NB4 (cell line): ENCODE measurements at regions not wholly inside any gene's neighbourhood (a gene's known extent, or its start where the extent isn't known, plus 50 kb on each side); places are given as distances from the start of the nearest gene placed in this dataset.

Source experiments
- DNase-seq: peaks from one replicate; pipeline ENCODE4 v3.0.0; 2010; ENCODE audit warnings: low read depth
- H3K4me3 ChIP-seq: one replicate; pipeline ENCODE4 v1.5.1; 2011; ENCODE audit warnings: mild to moderate bottlenecking, low read depth, low read length, moderate library complexity
- MYC ChIP-seq: IDR thresholded peaks from 2 replicates; pipeline ENCODE4 v1.6.1; 2011; ENCODE audit warnings: low read depth, low read length
- POLR2A ChIP-seq: IDR thresholded peaks from 2 replicates; pipeline ENCODE4 v1.6.1; 2011; ENCODE audit warnings: mild to moderate bottlenecking; ENCODE audit not compliant: insufficient read length; ENCODE audit errors: extremely low read depth
- TF ChIP-seq, protein P1 (sequence below): IDR thresholded peaks from 2 replicates; pipeline ENCODE4 v1.6.1; 2011; ENCODE audit warnings: low read depth, low read length
- TF ChIP-seq, protein P2 (sequence below): IDR thresholded peaks from one replicate; pipeline ENCODE4 v1.5.1; 2012; ENCODE audit warnings: low read depth, low read length

DNA sequence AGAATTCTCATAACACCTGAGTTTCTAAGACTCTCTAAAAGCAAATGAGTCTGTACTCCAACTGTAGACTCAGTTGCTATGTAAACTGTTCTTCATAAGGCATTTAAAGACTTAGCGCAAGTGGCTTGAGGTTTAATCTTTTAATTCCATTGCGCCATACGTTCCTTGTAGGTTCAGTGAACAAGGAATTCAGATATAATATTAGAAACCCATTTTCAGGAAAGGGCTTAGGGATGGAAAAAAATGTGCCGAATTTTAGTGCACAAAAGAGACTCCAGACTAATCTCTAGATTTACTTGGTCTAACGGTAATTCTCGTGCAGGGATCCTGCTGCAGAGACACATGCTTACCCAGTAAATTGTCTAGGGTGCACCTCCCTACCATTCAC, 268.9 kb upstream of the TANK start:
- DNase-seq: no peak
- TF ChIP-seq, protein P1, sequence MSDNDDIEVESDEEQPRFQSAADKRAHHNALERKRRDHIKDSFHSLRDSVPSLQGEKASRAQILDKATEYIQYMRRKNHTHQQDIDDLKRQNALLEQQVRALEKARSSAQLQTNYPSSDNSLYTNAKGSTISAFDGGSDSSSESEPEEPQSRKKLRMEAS: no peak
- TF ChIP-seq POLR2A: no peak
- no peak overlapping the region for H3K4me3 ChIP-seq

DNA sequence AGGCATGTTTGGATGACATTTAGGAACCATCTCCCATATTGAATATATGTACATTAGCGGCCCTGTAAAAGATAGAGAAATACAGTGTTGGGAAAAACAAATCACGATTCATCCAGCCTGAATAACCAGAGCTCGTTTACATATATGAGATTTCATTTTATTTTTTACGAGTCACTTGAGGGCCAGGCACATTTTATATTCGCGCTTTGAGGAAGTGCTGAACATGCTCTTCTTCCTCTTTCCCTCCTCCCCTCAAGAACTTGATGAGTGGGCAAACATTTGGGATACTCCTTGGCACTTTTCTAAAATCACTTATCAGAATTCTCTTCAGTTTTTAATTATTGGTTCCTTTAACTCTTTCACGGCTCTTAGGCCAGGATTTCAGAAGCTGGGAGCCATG, 268.0 kb upstream of the TANK start:
- DNase-seq: peak; percentile 69
- TF ChIP-seq, protein P1: peak; percentile 47; the same call in 1 of the 2 replicates
- TF ChIP-seq MYC (no peak), POLR2A (no peak)
- TF ChIP-seq, protein P2, sequence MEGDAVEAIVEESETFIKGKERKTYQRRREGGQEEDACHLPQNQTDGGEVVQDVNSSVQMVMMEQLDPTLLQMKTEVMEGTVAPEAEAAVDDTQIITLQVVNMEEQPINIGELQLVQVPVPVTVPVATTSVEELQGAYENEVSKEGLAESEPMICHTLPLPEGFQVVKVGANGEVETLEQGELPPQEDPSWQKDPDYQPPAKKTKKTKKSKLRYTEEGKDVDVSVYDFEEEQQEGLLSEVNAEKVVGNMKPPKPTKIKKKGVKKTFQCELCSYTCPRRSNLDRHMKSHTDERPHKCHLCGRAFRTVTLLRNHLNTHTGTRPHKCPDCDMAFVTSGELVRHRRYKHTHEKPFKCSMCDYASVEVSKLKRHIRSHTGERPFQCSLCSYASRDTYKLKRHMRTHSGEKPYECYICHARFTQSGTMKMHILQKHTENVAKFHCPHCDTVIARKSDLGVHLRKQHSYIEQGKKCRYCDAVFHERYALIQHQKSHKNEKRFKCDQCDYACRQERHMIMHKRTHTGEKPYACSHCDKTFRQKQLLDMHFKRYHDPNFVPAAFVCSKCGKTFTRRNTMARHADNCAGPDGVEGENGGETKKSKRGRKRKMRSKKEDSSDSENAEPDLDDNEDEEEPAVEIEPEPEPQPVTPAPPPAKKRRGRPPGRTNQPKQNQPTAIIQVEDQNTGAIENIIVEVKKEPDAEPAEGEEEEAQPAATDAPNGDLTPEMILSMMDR: no peak
- H3K4me3 ChIP-seq: no peak overlapping the region

DNA sequence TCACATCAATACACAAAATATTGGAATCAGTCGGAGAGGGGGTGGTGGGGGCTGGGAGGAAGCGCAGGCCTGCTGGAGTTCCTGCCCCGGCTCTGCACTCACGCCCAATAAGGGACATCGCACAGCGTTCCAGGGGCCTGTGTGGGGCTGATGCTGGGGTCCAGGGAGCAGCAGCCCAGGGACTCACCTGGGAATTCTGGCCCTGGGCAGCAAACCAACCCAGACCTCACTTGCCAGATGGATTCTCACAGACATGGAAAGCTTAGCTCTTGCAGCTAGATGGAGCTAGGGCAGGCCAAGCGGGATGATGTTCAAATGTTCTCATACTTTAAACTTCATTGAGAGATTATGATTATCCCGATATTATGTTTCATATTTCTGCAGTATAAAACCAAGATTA, 266.6 kb upstream of the TANK start:
- TF ChIP-seq MYC: no peak
- TF ChIP-seq POLR2A: no peak
- TF ChIP-seq, protein P2: no peak
- TF ChIP-seq, protein P1: no peak
- no peak for DNase-seq
- H3K4me3 ChIP-seq: no peak overlapping the region

DNA sequence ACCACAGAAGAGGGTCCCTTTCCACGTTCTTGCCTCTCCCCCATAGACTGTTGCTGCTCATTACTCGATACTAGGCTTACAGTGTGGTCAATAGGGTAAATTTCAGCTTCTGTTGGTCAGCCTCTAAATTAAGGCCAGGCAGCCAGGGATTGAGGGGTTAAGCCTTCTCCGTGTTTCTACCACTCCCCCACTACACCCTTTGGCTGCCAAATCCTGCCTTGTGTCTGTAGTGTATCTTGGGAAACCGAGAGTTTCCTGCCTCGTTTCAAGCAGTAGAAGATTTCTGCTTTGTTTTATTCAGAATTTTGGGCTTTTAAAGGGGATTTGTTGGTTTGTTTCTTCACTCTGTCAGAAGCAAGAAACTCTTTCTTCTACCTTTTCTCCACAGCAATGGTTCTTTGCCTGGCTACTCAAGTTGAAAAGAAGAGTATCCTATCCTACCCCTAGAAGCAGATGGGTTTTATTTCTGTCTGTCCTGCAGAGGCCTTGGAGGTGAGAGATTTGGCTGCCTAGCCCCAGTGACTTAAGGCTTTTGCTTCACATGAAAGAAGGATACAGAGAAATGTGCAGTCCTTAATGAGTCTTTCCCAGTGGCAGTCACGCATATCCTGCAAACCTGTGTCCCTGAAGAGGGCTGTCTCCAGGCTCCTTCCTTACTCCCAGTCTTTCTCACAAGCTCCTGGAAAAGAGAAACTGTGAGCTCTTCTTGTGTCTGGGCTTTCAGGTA, 261.5 kb upstream of the TANK start:
- no peak for DNase-seq
- TF ChIP-seq, protein P1: no peak
- TF ChIP-seq, protein P2: no peak
- TF ChIP-seq MYC (no peak), POLR2A (no peak)
- no peak overlapping the region for H3K4me3 ChIP-seq

DNA sequence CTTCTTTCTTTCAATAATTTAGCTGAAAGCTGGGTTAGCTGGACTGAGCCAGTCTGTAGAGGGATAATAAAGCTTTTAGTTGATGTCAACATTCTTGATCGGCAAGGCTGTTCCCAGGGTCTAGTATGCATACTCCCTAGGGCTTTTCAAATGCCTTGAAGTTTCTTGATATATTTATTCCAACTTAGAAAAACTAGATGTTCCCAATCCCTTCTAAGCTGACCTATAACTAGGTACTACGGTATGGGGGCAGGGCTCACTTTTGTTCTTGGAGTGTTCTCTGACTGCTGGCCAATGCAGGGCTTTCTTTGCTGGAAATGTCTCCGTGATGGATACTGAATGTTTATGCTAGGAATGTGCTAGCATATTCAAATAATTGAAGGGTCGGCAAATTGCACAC, 258.6 kb upstream of the TANK start:
- TF ChIP-seq MYC (no peak), POLR2A (no peak)
- TF ChIP-seq, protein P1: no peak
- TF ChIP-seq, protein P2: no peak
- DNase-seq: no peak
- no peak overlapping the region for H3K4me3 ChIP-seq

DNA sequence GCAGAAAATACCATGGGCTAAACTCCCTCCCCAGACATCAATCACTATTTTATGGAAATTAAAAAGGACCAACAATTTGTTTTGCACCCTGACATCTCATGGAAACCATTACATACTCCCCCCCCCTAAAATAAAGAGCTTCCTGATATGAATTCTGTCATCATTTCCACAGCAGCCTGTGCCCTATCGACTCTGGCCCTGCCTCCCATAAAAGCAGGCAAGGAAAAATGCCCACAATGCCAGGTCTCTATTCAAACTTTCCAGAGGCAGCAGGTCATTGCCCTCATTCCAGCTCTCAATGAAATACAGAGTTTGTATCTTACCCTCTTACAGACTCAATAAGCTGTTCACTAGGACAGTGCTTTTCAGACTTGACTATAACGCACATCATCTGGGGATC, 254.4 kb upstream of the TANK start:
- DNase-seq: no peak
- no peak for TF ChIP-seq POLR2A
- TF ChIP-seq, protein P1: no peak
- TF ChIP-seq MYC: no peak
- TF ChIP-seq, protein P2: no peak
- H3K4me3 ChIP-seq: no peak overlapping the region
